ENCODE measurements at regions not wholly inside any gene's neighbourhood (a gene's known extent, or its start where the extent isn't known, plus 50 kb on each side); places are given as distances from the start of the nearest gene placed in this dataset.

DNA sequence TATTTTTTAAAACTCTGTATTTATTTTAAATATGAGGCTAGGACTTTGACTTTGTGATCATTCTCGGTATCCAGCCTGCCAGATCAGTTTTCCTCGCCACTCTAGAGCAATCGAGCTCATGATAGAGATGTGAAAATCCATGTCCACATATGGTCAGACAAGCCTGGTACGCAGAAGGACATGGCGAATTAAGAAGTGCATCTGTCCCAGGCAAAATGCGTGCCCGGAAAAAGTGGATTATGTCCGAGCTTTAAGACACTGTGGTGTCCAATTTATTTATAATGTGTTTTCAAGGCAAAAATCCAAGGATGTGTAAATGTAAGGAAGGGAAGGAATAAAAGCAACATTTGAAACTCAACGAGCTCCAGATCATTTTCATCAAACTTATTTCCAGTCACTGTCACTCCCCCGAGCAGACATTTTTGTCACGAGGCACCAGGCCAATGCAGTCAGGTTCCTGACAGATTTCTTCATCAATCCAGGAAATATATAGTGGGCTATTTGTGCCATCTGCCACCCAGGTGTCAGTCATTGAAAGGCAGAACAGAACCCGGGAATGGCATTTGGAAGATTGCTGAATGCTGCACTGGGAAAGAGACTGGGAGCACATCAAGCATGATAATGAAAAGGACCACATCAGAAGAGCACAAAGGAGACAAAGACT, 825.7 kb downstream of the SQOR start:
- DNase-seq = no peak
- Mint-ChIP-seq H3K27me3 (ENCODE audit: low read depth in 3 of 3) (peaks cover 0 to 1% (median 0%) of the 10 kb centered on the region in 3 donors), H3K27ac (no peak overlapping the region), H3K9me3 (peaks cover 7 to 20% (median 13%) of the 10 kb centered on the region in 6 donors), H3K36me3 (peaks cover 0 to 3% (median 0%) of the 10 kb centered on the region in 3 donors), H3K4me3 (no peak overlapping the region), H3K4me1 (no peaks in the 10 kb centered on the region)

DNA sequence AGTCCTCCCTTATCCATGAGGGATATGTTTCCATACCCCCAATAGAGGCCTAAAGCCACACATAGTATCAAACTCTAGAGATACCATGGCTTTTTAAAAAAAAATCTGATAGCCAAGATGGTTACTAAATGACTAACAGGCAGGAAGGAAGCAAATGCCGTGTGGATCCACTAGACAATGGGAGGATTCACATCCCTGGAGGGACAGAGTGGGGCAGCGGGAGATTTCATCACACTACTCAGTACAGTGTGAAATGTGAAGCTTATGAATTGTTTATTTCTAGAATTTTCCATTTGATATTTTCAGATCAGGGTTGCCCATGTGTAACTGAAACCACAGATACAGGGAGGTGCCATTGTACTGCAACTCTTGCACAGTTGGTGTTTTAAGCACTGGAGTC, 826.6 kb downstream of the SQOR start:
- H3K9me3 Mint-ChIP-seq = peaks cover 7 to 25% (median 15%) of the 10 kb centered on the region in 6 donors
- H3K36me3 Mint-ChIP-seq = peaks cover 0 to 3% (median 0%) of the 10 kb centered on the region in 3 donors
- H3K4me3 Mint-ChIP-seq = no peak overlapping the region
- no peak overlapping the region for H3K27ac Mint-ChIP-seq
- DNase-seq = no peak
- H3K27me3 Mint-ChIP-seq (ENCODE audit: low read depth in 3 of 3) = peaks cover 0 to 1% (median 0%) of the 10 kb centered on the region in 3 donors
- H3K4me1 Mint-ChIP-seq = no peaks in the 10 kb centered on the region

DNA sequence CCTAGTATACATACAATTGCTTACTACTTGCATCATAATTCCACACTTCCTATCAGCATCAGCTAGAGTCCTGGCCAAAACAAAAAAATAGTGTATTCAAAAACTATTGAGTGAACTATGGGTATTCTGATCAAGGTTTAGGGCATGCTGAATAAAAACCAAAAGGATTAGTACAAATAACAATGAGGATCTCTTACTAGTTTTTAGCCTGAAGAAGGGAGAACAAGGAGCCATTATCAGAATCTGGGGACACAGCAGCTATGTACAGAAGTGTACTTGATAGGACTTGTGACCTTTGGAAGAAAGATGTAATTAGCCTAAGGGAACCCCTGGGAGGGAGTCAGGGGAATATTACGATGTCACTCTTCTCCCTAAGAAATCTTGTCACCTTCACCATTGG, 832.2 kb downstream of the SQOR start:
- H3K27ac Mint-ChIP-seq = no peak overlapping the region
- no peaks in the 10 kb centered on the region for H3K4me1 Mint-ChIP-seq
- no peak overlapping the region for H3K4me3 Mint-ChIP-seq

DNA sequence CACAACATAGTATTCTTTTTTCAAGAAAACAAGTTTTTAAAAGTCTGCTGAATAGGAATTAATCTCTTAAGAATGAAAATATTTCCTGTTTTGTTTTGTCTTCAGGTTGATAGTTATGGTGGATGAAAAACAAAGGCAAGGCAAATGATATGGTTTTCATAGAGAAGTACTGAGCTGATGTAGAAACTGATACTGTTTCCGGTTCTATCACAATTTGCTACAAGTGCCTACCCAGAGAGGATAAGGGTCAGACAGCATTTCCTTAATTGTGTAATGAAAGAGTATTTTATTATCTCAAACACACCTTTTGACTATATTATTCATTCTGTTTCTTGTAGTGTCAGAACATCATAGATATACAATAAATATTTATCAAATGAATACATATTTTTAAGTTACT, 836.3 kb downstream of the SQOR start:
- no peak overlapping the region for H3K4me3 Mint-ChIP-seq
- no peak for DNase-seq
- peaks cover 7 to 51% (median 10%) of the 10 kb centered on the region in 6 donors for H3K9me3 Mint-ChIP-seq
- H3K36me3 Mint-ChIP-seq = peaks cover 0 to 4% (median 0%) of the 10 kb centered on the region in 3 donors
- no peak overlapping the region for H3K27ac Mint-ChIP-seq
- H3K27me3 Mint-ChIP-seq (ENCODE audit: low read depth in 3 of 3) = no peaks in the 10 kb centered on the region
- H3K4me1 Mint-ChIP-seq = no peaks in the 10 kb centered on the region

More for the DNA sequence above, 832.2 kb downstream of the SQOR start:
- Mint-ChIP-seq H3K36me3 (peaks cover 0 to 3% (median 0%) of the 10 kb centered on the region in 3 donors), H3K9me3 (peaks cover 8 to 52% (median 15%) of the 10 kb centered on the region in 6 donors), H3K27me3 (ENCODE audit: low read depth in 3 of 3) (peaks cover 0 to 1% (median 0%) of the 10 kb centered on the region in 3 donors)
- DNase-seq = no peak

DNA sequence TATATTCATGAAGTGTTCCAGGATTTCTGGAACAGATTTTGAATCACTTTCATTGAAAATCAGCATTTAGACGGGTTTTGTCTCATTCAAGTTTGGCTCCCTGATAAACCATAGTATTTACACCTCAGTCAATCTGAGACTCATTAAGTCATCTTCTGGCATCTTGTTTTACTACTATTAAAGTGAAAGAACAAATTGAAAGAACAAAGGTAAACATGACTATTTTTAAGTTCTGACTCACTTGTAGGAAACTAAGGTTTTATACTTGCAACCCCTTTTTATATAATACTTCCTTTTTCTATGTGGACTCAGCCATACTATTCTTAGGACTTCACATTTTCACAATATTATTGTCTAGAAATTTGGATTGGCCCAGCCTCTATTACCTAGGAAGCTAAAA, 854.4 kb downstream of the SQOR start:
- Mint-ChIP-seq H3K4me1 (no peaks in the 10 kb centered on the region), H3K4me3 (no peak overlapping the region), H3K27ac (no peak overlapping the region), H3K9me3 (peaks cover 9 to 61% (median 28%) of the 10 kb centered on the region in 6 donors), H3K36me3 (no peaks in the 10 kb centered on the region), H3K27me3 (ENCODE audit: low read depth in 3 of 3) (no peaks in the 10 kb centered on the region)
- DNase-seq = no peak

DNA sequence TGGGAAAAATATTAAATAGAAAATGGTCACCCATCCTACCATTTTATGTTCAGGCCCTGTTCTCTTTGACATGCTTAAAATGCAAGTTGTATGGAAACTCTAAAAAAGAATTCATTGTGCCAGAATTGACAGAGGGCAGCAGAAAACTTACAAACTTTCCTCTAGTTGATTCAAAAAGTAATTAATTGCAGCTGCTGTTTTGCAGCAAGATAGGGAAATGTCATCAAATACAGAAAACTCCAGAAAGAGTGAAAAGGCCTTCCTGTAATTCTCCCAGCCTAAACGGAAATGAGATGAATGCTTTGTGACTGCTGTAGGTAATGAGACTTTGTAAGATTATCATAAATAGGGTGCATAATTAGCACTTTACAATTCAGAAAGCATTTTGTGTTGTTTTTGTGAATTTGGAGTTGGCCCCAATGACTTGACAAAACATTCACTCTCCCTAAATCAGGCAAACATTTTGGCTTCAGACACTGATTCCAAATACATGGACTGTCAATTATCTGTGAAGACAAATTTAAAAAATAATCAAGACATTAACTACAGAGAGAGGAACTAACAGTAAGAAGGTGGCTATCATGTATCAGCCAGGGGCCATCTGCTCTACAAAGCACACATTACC, 861.8 kb downstream of the SQOR start:
- Mint-ChIP-seq H3K4me3 (no peak overlapping the region), H3K4me1 (no peaks in the 10 kb centered on the region), H3K27ac (no peak overlapping the region), H3K9me3 (peaks cover 23 to 62% (median 32%) of the 10 kb centered on the region in 6 donors), H3K27me3 (ENCODE audit: low read depth in 3 of 3) (no peaks in the 10 kb centered on the region), H3K36me3 (peaks cover 0 to 4% (median 0%) of the 10 kb centered on the region in 3 donors)
- no peak for DNase-seq

DNA sequence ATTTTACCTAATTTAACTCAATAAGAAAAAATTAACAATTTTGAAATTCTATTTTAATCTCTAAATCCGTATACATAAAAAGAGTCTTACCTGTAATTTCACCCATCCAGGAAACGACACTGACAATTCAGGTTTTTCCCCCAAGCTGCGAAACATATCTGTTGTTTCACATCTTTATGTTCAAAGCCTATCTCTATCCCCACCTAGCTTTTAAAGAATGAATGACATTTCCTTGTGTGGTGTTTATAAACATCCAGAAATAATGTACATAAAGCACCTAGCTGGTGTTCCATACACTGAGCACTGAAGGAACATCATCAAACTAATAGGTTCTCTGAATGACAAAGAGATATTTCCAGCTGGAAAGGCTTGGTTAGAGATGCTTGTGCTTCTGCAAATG, 867.8 kb downstream of the SQOR start:
- H3K36me3 Mint-ChIP-seq = peaks cover 0 to 4% (median 0%) of the 10 kb centered on the region in 3 donors
- peaks cover 2 to 44% (median 12%) of the 10 kb centered on the region in 6 donors for H3K9me3 Mint-ChIP-seq
- H3K27me3 Mint-ChIP-seq (ENCODE audit: low read depth in 3 of 3) = no peaks in the 10 kb centered on the region
- no peak overlapping the region for H3K27ac Mint-ChIP-seq
- no peaks in the 10 kb centered on the region for H3K4me1 Mint-ChIP-seq
- no peak overlapping the region for H3K4me3 Mint-ChIP-seq
- no peak for DNase-seq

DNA sequence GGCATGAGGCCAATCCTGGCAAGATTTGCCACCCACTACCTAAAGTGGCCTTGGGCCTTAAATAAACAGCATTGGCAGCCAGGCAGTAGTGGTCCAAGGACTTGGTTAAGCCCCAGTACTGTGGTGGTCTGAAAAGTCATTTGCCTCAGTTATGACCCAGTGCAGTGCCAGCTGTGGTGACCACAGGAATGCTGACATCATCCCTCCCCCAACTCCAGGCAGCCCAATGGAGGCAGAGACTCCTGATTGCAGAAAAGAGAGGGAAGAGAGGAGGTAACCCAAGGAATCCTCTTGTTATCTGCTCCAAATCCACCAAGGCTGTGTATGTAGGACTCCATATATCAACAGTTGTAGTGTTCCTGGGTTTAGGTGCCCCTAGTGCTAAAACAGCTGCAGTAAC, 883.6 kb downstream of the SQOR start:
- no peaks in the 10 kb centered on the region for H3K4me1 Mint-ChIP-seq
- DNase-seq = no peak
- peaks cover 6 to 46% (median 22%) of the 10 kb centered on the region in 6 donors for H3K9me3 Mint-ChIP-seq
- no peak overlapping the region for H3K27ac Mint-ChIP-seq
- no peaks in the 10 kb centered on the region for H3K27me3 Mint-ChIP-seq (ENCODE audit: low read depth in 3 of 3)
- no peak overlapping the region for H3K4me3 Mint-ChIP-seq
- H3K36me3 Mint-ChIP-seq = no peaks in the 10 kb centered on the region

DNA sequence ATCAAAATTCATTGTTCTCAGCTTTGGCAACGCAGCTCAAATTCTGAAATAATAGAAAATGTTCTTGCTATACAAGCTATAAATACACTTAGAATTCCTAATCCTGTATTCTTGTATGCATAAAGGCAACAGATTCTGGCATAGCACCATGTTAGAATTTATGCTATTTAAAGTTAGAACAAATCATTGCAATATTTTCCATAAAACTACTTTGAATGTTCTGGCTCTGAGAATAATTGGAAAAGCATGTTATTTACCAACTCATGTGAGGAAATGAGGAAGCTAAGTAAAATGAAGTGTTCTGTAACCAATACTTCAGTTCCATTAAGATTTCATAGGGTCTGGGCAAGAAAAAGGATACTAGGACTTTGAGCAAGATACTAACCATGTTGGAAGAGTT, 888.9 kb downstream of the SQOR start:
- Mint-ChIP-seq H3K27me3 (ENCODE audit: low read depth in 3 of 3) (peaks cover 0 to 4% (median 1%) of the 10 kb centered on the region in 3 donors), H3K4me1 (no peaks in the 10 kb centered on the region), H3K36me3 (no peaks in the 10 kb centered on the region), H3K4me3 (no peak overlapping the region), H3K27ac (no peak overlapping the region), H3K9me3 (peaks cover 2 to 42% (median 20%) of the 10 kb centered on the region in 6 donors)
- no peak for DNase-seq

DNA sequence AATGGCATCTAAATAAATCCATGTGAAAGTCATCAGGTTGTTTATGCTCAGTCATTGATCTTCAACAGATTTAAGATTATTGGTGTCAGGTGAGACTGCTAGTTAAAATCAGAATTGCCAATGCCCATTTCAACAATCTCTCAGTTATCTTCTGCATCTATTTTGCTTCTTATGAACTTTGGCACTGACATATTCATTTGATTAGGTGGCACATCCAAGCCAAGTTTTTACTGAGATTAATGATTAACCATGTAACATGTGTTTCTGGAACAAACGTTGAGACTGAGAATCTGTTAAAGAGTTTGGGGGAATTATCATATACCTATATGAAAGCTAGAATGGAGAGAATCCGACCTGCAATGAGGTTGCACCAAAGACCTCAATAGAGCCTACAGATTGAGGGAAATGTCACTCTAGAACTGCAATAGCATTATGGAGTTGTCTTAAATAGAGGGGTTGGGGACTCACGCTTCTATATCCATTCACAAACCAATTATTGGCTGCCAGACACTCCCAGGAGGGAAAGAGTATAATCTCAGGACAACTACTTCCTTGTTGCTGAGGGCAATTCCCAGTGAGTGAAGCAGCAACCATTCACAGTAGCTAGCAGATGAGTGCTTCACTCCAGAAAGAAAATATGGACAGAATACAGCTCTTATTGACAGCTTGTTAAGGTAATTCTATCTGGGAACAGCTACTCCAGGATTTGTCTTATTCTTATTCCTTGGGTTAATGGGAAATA, 891.3 kb downstream of the SQOR start:
- Mint-ChIP-seq H3K27me3 (ENCODE audit: low read depth in 3 of 3) (peaks cover 0 to 4% (median 1%) of the 10 kb centered on the region in 3 donors), H3K4me3 (no peak overlapping the region), H3K9me3 (peaks cover 4 to 46% (median 21%) of the 10 kb centered on the region in 6 donors), H3K4me1 (no peaks in the 10 kb centered on the region), H3K36me3 (no peaks in the 10 kb centered on the region), H3K27ac (no peak overlapping the region)
- DNase-seq = no peak

DNA sequence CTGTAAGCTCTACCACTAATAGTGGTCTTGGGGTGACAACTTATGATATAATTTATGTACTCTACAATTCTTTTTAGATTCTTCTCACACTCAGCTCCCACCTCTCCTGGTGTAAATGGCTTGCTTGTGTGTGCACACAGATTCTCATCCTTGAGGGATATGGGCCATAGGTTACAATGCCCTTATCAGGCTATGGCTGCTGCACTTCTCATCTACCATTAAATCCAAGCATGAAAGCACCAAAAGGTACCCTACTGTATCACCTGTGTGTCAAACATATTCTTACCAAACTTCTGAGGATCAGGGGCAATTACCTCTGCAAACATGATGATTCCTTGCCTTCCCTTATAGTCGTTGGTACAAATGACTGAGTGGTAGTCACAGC, 891.9 kb downstream of the SQOR start:
- no peak overlapping the region for H3K4me3 Mint-ChIP-seq
- H3K27ac Mint-ChIP-seq = no peak overlapping the region
- no peaks in the 10 kb centered on the region for H3K4me1 Mint-ChIP-seq
- peaks cover 0 to 47% (median 23%) of the 10 kb centered on the region in 6 donors for H3K9me3 Mint-ChIP-seq
- H3K27me3 Mint-ChIP-seq (ENCODE audit: low read depth in 3 of 3) = peaks cover 0 to 4% (median 1%) of the 10 kb centered on the region in 3 donors
- DNase-seq = no peak
- H3K36me3 Mint-ChIP-seq = no peaks in the 10 kb centered on the region

DNA sequence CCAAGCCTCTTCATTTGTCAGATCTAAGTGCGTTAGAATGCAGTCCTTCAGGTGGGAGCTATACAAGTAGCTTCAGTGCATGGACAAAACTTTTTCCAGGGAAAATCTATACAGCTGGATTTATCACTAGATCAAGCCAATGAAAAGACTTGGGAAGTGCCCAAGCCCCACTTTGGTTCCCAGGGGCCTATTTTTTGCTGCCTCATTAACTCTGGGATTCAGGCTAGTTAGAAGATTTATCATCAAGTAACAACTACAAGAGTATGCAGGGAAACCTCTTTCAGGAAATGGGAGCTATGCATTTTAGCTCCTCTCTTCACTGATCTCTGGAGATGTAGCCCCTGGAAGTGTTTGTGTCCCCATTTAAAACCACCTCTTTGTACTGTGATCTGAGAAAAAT, 908.8 kb downstream of the SQOR start:
- Mint-ChIP-seq H3K4me3 (no peak overlapping the region), H3K27ac (no peak overlapping the region), H3K4me1 (no peaks in the 10 kb centered on the region), H3K27me3 (ENCODE audit: low read depth in 3 of 3) (no peaks in the 10 kb centered on the region), H3K9me3 (peaks cover 14 to 60% (median 32%) of the 10 kb centered on the region in 6 donors), H3K36me3 (peaks cover 0 to 5% (median 3%) of the 10 kb centered on the region in 3 donors)
- DNase-seq = no peak

DNA sequence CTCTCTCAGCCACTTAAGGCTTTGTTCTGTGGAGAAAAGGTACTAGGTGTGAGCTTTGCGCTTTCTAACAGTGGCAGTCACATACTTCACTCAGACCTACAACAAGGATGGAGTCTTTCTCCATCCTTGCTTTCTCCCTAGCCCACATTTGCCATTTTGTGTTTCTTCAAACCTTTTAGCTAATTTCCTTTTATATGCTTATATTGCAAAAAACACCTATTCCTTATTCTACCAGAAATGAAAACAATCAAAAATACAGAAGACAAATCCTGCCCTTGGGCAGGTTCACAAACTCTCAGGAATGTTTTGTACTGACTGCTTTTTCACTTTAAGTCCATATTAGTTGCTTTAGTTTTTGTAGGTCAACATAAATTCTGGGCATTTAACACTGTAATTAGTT, 914.2 kb downstream of the SQOR start:
- Mint-ChIP-seq H3K4me3 (no peak overlapping the region), H3K27ac (no peak overlapping the region)
- no peak for DNase-seq

DNA sequence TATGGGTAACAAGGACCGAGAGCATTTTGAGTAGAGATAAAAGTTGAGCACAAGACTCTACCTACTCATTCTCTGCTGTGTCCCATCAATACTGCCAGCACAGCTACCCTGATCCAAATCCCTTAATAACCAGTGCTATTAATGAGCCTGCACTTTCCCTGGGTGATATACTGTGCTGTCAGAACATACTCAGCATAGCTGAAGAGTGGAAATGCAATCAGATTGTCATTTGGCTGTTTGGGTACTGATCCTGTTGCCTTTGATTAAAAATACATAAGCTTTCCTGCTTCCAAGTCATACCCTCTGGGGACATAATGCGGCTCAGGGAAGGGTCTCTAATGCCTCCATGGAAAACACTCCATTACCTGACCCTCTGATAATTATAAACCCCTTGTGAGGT, 917.5 kb downstream of the SQOR start:
- no peak overlapping the region for H3K27ac Mint-ChIP-seq
- H3K4me1 Mint-ChIP-seq = no peaks in the 10 kb centered on the region
- H3K4me3 Mint-ChIP-seq = no peak overlapping the region
- H3K9me3 Mint-ChIP-seq = peaks cover 12 to 49% (median 22%) of the 10 kb centered on the region in 6 donors
- no peaks in the 10 kb centered on the region for H3K27me3 Mint-ChIP-seq (ENCODE audit: low read depth in 3 of 3)
- DNase-seq = no peak
- H3K36me3 Mint-ChIP-seq = no peaks in the 10 kb centered on the region

More for the DNA sequence above, 914.2 kb downstream of the SQOR start:
- no peaks in the 10 kb centered on the region for H3K27me3 Mint-ChIP-seq (ENCODE audit: low read depth in 3 of 3)
- H3K4me1 Mint-ChIP-seq = no peaks in the 10 kb centered on the region
- H3K36me3 Mint-ChIP-seq = no peaks in the 10 kb centered on the region
- H3K9me3 Mint-ChIP-seq = peaks cover 9 to 57% (median 25%) of the 10 kb centered on the region in 6 donors
